H1 (cell line): ENCODE measurements at regions not wholly inside any gene's neighbourhood (a gene's known extent, or its start where the extent isn't known, plus 50 kb on each side); places are given as distances from the start of the nearest gene placed in this dataset.

Experiments
- CTCF ChIP-seq, 3 experiments: IDR thresholded peaks; 1 replicate in 2 of 3; 2 replicates in 1 of 3; pipeline versions ENCODE4 v1.5.1 to v1.6.1; 2011; ENCODE audit warnings: low read length in 3 of 3, mild to moderate bottlenecking in 3 of 3, inconsistent platforms in 2 of 3, low read depth in 1 of 3, moderate library complexity in 1 of 3; ENCODE audit not compliant: insufficient read depth in 1 of 3; ENCODE audit errors: control extremely low read depth in 1 of 3
- JUN ChIP-seq: IDR thresholded peaks from 2 replicates; pipeline ENCODE4 v1.6.1; 2011; ENCODE audit warnings: low read depth, mild to moderate bottlenecking, improper control_type of control experiment, low read length
- NANOG ChIP-seq: IDR thresholded peaks from 2 replicates; pipeline ENCODE4 v1.6.1; 2011; ENCODE audit warnings: low read length, low read depth, mild to moderate bottlenecking, inconsistent platforms; ENCODE audit not compliant: insufficient read depth, poor library complexity, severe bottlenecking
- POLR2A ChIP-seq, 2 experiments: IDR thresholded peaks; 1 replicate in 1 of 2; 2 replicates in 1 of 2; pipeline ENCODE4 v1.6.1; 2011; ENCODE audit warnings: low read depth in 2 of 2, low read length in 2 of 2, mild to moderate bottlenecking in 2 of 2; ENCODE audit errors: control extremely low read depth in 1 of 2
- POLR2AphosphoS5 ChIP-seq: IDR thresholded peaks from 2 replicates; pipeline ENCODE4 v1.6.1; 2011; ENCODE audit warnings: low read depth, low read length
- RFX5 ChIP-seq: IDR thresholded peaks from 2 replicates; pipeline ENCODE4 v1.6.1; 2011; ENCODE audit warnings: low read depth, low read length, improper control_type of control experiment, borderline replicate concordance
- YY1 ChIP-seq: IDR thresholded peaks from 2 replicates; pipeline ENCODE4 v1.6.1; 2011; ENCODE audit warnings: low read depth, mild to moderate bottlenecking, low read length
- TF ChIP-seq, protein P1 (sequence below): IDR thresholded peaks from 2 replicates; pipeline ENCODE4 v1.6.1; 2012; ENCODE audit warnings: inconsistent platforms

GRCh38 chr1:147815503-147815902 lies 55.1 kb upstream of the GJA5 start:
- TF ChIP-seq JUN (no peak), POLR2AphosphoS5 (no peak), CTCF (IDR thresholded peaks at IDR 0.05; ENCODE audit: control extremely low read depth in 1 of 3, insufficient read depth in 1 of 3, low read depth in 1 of 3, low read length in 3 of 3) (no peak), NANOG (no peak), POLR2A (IDR thresholded peaks at IDR 0.05; ENCODE audit: control extremely low read depth in 1 of 2, low read depth in 2 of 2, low read length in 2 of 2) (no peak), YY1 (no peak), RFX5 (no peak)
- TF ChIP-seq, protein P1, sequence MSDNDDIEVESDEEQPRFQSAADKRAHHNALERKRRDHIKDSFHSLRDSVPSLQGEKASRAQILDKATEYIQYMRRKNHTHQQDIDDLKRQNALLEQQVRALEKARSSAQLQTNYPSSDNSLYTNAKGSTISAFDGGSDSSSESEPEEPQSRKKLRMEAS, result no peak
